Heart left ventricle (tissue), 16 donors: ENCODE measurements at regions not wholly inside any gene's neighbourhood (a gene's known extent, or its start where the extent isn't known, plus 50 kb on each side); places are given as distances from the start of the nearest gene placed in this dataset.
"Not testable (repeated sequence)": the region's sequence is repeated elsewhere in the genome, so short reads cannot be mapped to it uniquely, and the experiment has no call there.

ENCODE experiments used
- ATAC-seq, 4 donors: fragments of 200-7000 bp; cut with Tn5 transposase; one replicate each; pipeline ENCODE4 v1.9.1; 2020 to 2022; ENCODE audit warnings: moderate library complexity in 4 of 4, mild to moderate bottlenecking in 3 of 4, moderate number of reproducible peaks in 1 of 4
- DNase-seq, 5 donors: peaks; one replicate each; pipeline ENCODE4 v3.0.0-alpha.2; 2020
- H3K27ac ChIP-seq, 12 donors: fragments of 200-600 bp; sonication (generic) in 4 of 12; one replicate each; pipeline versions ENCODE4 v1.5.0 to v1.8.0; 2016 to 2022; ENCODE audit warnings: mild to moderate bottlenecking in 2 of 12
- H3K27me3 ChIP-seq, 9 donors: fragments of 200-600 bp; sonication (generic) in 2 of 9; one replicate each; pipeline versions ENCODE4 v1.5.1 to v1.8.0; 2016 to 2022; ENCODE audit warnings: mild to moderate bottlenecking in 3 of 9
- H3K36me3 ChIP-seq, 9 donors: fragments of 200-600 bp; sonication (generic) in 2 of 9; one replicate each; pipeline versions ENCODE4 v1.5.0 to v1.8.0; 2018 to 2022; ENCODE audit warnings: mild to moderate bottlenecking in 2 of 9
- H3K4me1 ChIP-seq, 12 donors: fragments of 200-600 bp; sonication (generic) in 4 of 12; one replicate each; pipeline versions ENCODE4 v1.5.0 to v1.8.0; 2016 to 2022; ENCODE audit warnings: mild to moderate bottlenecking in 3 of 12
- H3K4me3 ChIP-seq, 12 donors: fragments of 200-600 bp; sonication (generic) in 4 of 12; one replicate each; pipeline versions ENCODE4 v1.5.0 to v1.8.0; 2017 to 2022; ENCODE audit warnings: mild to moderate bottlenecking in 9 of 12, moderate library complexity in 4 of 12
- H3K9me3 ChIP-seq, 12 donors: fragments of 200-600 bp; sonication (generic) in 4 of 12; one replicate each; pipeline versions ENCODE4 v1.5.0 to v1.8.0; 2016 to 2022; ENCODE audit warnings: mild to moderate bottlenecking in 1 of 12
- POLR2A ChIP-seq, 2 donors: fragments of 450-650 bp; IDR thresholded peaks; one replicate each; pipeline ENCODE4 v1.6.1; 2017; ENCODE audit warnings: antibody characterized with exemption in 2 of 2, mild to moderate bottlenecking in 2 of 2, moderate library complexity in 2 of 2
- WGBS, 4 donors: extraction: QIAGEN DNeasy Blood & Tissue Kit in 2 of 4; methylation state at CpG; one replicate each; pipeline versions ENCODE4 v1.1.5 to v1.1.7; 2013 to 2018; 5-methylcytosine and 5-hydroxymethylcytosine counted together
- intact Hi-C, 10 donors: fragments of 100-400 bp; cut with DNase I; formaldehyde crosslinking; loops; one replicate each; pipeline versions ENCODE4 v1.11.1 to v1.14.2; 2022
- TF ChIP-seq, protein P1 (sequence below), 12 donors: fragments of 200-600 bp; sonication (generic) in 4 of 12; IDR thresholded peaks; one replicate each; pipeline versions ENCODE4 v1.5.0 to v1.8.0; 2018 to 2022; ENCODE audit warnings: antibody characterized with exemption in 12 of 12, mild to moderate bottlenecking in 5 of 12
- donor health status: ischemic (EF 13 %, LVEDD 7.1; RV severe dilation, severe dysfunction).
- donor health status: healthy with polysubstance abuse.
- donor health status: DM: no; HTN: yes; CAD: no.
- donor health status: DM: no; HTN: no; CAD: no.
- donor health status: ischemic (EF 25% LVEDD 6.9; RV normal size, moderate dysfunction).
- donor health status: ischemic (EF 25% LVEDD 5.7; RV mildly dilated, moderate dysfunction).
- donor health status: healthy.
- donor health status: DM: yes; HTN: yes; CAD: no.
- donor health status: ischemic (EF 35%, LVEDD 5.7; RV mildly dilated, moderate dysfunction).
- donor health status: nonischemic (EF 11% LVEDD 7.7; RV severe dilation, severe dysfunction).
- donor health status: DM: yes; HTN: yes; CAD: no.
- donor health status: PGD.
- donor health status: ischemic (EF 29% LVEDD 5.4; RV normal size, mild dysfunction).
- donor health status: nonischemic (EF 23%, LVEDD 6.1; RV moderate dilation, normal function).

DNA sequence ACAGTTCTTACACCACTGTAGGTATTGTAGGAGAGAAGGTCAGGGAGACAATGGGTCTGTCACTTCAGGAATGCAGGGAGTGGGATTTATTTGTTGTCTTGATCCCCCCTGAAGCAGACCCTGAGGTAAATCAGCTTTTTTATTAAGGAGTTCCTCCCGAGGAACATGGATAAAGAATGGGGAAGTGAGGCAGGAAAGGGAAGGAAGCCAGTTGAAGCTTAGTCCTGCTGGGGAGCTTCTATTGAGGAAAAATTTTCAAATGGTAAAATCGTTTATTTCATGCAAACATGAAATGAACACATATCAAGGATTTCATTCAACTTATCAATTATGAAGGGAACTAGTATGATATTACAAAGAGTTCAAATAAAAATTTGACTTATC lies 318.6 kb upstream of the PIK3R1 start:
- ATAC-seq (no peak), DNase-seq (no peak)
- H3K36me3 ChIP-seq: no peaks in the 10 kb centered on the region
- no peaks in the 10 kb centered on the region for H3K27me3 ChIP-seq
- WGBS, 4 donors: 46 to 55% (median 53%) methylated on average over 2 of the region's 2 CpGs
- intact Hi-C loops: no loop called here
- no peak overlapping the region for H3K27ac ChIP-seq
- H3K9me3 ChIP-seq: peaks cover 0 to 5% (median 0%) of the 10 kb centered on the region in 12 donors
- peaks cover 0 to 13% (median 0%) of the 10 kb centered on the region in 12 donors for H3K4me1 ChIP-seq
- no peak for TF ChIP-seq POLR2A (IDR thresholded peaks at IDR 0.05)
- TF ChIP-seq, protein P1, sequence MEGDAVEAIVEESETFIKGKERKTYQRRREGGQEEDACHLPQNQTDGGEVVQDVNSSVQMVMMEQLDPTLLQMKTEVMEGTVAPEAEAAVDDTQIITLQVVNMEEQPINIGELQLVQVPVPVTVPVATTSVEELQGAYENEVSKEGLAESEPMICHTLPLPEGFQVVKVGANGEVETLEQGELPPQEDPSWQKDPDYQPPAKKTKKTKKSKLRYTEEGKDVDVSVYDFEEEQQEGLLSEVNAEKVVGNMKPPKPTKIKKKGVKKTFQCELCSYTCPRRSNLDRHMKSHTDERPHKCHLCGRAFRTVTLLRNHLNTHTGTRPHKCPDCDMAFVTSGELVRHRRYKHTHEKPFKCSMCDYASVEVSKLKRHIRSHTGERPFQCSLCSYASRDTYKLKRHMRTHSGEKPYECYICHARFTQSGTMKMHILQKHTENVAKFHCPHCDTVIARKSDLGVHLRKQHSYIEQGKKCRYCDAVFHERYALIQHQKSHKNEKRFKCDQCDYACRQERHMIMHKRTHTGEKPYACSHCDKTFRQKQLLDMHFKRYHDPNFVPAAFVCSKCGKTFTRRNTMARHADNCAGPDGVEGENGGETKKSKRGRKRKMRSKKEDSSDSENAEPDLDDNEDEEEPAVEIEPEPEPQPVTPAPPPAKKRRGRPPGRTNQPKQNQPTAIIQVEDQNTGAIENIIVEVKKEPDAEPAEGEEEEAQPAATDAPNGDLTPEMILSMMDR (IDR thresholded peaks at IDR 0.05): no peak
- H3K4me3 ChIP-seq: no peak overlapping the region

DNA sequence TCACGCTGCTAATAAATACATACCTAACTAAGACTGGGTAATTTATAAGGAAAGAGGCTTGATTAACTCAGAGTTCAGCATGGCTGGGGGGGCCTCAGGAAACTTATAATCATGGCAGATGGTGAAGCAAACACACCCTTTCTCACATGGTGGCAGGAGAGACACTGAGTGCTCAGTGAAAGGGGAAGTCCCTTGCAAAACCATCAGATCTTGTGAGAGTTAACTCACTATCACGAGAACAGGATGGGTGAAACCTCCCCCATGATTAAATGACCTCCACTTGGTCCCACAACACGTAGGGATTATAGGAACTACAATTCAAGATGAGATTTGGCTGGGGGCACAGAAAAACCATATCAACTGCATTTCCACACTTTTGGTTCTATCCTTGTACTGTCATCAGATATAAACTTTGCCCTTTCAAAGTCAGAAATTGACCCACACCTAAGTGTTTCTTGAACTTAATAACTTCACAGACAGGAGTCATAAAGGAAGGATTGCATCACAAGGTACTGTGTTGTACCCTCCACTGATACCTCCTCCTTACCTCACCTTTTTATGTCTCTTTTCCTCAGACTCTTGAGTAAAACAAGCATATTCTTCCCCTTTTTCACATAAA lies 319.1 kb upstream of the PIK3R1 start:
- TF ChIP-seq, protein P1 (IDR thresholded peaks at IDR 0.05): no peak
- no peak for TF ChIP-seq POLR2A (IDR thresholded peaks at IDR 0.05)
- no peak for ATAC-seq
- H3K4me3 ChIP-seq: no peak overlapping the region

DNA sequence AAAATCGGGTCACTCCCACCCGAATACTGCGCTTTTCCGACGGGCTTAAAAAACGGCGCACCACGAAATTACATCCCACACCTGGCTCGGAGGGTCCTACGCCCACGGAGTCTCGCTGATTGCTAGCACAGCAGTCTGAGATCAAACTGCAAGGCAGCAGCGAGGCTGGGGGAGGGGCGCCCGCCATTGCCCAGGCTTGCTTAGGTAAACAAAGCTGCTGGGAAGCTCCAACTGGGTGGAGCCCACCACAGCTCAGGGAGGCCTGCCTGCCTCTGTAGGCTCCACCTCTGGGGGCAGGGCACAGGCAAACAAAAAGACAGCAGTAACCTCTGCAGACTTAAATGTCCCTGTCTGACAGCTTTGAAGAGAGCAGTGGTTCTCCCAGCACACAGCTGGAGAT lies 325.7 kb upstream of the PIK3R1 start:
- ATAC-seq, H3K4me1 ChIP-seq, H3K36me3 ChIP-seq, H3K9me3 ChIP-seq, intact Hi-C loops, H3K27ac ChIP-seq, H3K4me3 ChIP-seq, H3K27me3 ChIP-seq, DNase-seq: not testable (repeated sequence)
- 69 to 94% (median 93%) methylated on average over 5 to 15 of the region's 15 CpGs for WGBS, 4 donors

More for the DNA sequence above, 319.1 kb upstream of the PIK3R1 start:
- Histone ChIP-seq H3K36me3 (no peaks in the 10 kb centered on the region), H3K27ac (no peak overlapping the region), H3K9me3 (peaks cover 0 to 5% (median 0%) of the 10 kb centered on the region in 12 donors), H3K27me3 (no peaks in the 10 kb centered on the region), H3K4me1 (peaks cover 0 to 13% (median 0%) of the 10 kb centered on the region in 12 donors)
- DNase-seq: no peak
- WGBS, 4 donors: 71 to 84% (median 80%) methylated on average over 3 of the region's 3 CpGs
- intact Hi-C loops: no loop called here

DNA sequence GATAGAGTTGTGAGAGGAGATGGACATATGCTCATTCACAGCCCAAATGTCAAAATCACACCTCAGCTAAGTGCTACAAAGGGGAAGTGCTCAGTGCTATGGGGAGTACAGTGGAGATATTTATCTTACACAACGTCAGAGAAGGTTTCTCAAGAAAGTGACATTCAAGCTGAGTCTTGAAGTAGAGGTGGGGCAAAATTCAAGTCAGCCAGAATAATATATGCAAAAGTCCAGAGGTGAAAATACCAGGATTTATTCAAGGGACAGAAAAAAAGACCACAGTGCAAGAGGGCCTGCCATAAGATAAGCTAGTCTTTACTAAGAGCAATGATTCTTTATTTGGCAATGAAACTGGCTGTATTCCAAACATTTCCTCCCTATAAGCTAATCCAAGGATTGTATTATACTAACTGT lies 327.8 kb upstream of the PIK3R1 start:
- ATAC-seq (no peak), DNase-seq (no peak)
- Histone ChIP-seq H3K9me3 (no peaks in the 10 kb centered on the region), H3K4me3 (no peak overlapping the region), H3K27me3 (no peaks in the 10 kb centered on the region), H3K4me1 (no peaks in the 10 kb centered on the region), H3K27ac (no peak overlapping the region), H3K36me3 (no peaks in the 10 kb centered on the region)
- no peak for TF ChIP-seq POLR2A (IDR thresholded peaks at IDR 0.05)
- TF ChIP-seq, protein P1 (IDR thresholded peaks at IDR 0.05): no peak
- intact Hi-C loops: no loop called here
- WGBS, 4 donors: 42 to 71% (median 52%) methylated on average over 1 of the region's 1 CpG

DNA sequence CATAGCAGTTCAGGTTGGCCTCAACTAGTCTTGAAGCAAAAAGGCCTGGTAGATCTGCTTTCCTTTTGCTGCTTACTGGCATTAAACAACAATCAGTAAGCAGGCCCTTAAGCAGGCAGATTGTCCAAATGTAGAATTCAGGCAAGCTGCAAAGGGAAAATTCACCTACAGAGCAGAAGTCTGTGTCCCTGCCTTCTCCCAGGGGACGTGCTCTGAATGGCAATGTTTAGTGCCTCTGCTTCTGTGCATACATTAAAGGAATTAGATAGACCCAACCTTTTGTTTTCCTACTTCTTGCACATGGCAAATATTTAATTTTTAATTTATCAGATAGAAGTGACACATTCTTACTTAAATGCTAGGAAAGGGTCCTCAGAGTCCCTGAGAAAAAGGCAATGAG lies 328.8 kb upstream of the PIK3R1 start:
- Histone ChIP-seq H3K27ac (no peak overlapping the region), H3K36me3 (no peaks in the 10 kb centered on the region), H3K4me3 (no peak overlapping the region), H3K27me3 (no peaks in the 10 kb centered on the region), H3K9me3 (no peaks in the 10 kb centered on the region), H3K4me1 (no peaks in the 10 kb centered on the region)
- ATAC-seq: no peak
- DNase-seq: no peak
- WGBS, 4 donors: 65 to 100% (median 97%) methylated on average over 1 of the region's 1 CpG
- intact Hi-C loops: no loop called here
- TF ChIP-seq, protein P1 (IDR thresholded peaks at IDR 0.05): no peak
- TF ChIP-seq POLR2A (IDR thresholded peaks at IDR 0.05): no peak
